Activated naive CD4-positive, alpha-beta T cell treated with anti-CD3 and anti-CD28 coated beads for 36 hours (primary cell): ENCODE measurements at regions not wholly inside any gene's neighbourhood (a gene's known extent, or its start where the extent isn't known, plus 50 kb on each side); places are given as distances from the start of the nearest gene placed in this dataset.

Experiments
- CTCF ChIA-PET: fragments of 350-600 bp; sonication (Branson Sonifier 250); formaldehyde crosslinking; loops from one replicate; lab custom pipeline; 2021; ENCODE audit warnings: antibody characterized with exemption; lab: Charles Lee
- DNase-seq: peaks from one replicate; pipeline ENCODE4 v3.0.0-alpha.2; 2020
- H3K27ac Mint-ChIP-seq: one replicate; pipeline ENCODE4 v1.8.0; 2021; ENCODE audit warnings: mild to moderate bottlenecking, mixed read lengths
- H3K27me3 Mint-ChIP-seq: one replicate; pipeline ENCODE4 v1.8.0; 2021; ENCODE audit warnings: low read depth, mixed read lengths
- H3K36me3 Mint-ChIP-seq: one replicate; pipeline ENCODE4 v1.8.0; 2021; ENCODE audit warnings: low read depth, mixed read lengths
- H3K4me1 Mint-ChIP-seq: one replicate; pipeline ENCODE4 v1.8.0; 2021; ENCODE audit warnings: low read depth, mixed read lengths
- H3K4me3 Mint-ChIP-seq: one replicate; pipeline ENCODE4 v1.8.0; 2021; ENCODE audit warnings: mild to moderate bottlenecking, moderate library complexity, mixed read lengths
- H3K9me3 Mint-ChIP-seq: one replicate; pipeline ENCODE4 v1.8.0; 2021; ENCODE audit warnings: mixed read lengths
- intact Hi-C: fragments of 100-400 bp; cut with micrococcal nuclease; formaldehyde crosslinking; loops from one replicate; pipeline ENCODE4 v1.15.1; 2023

DNA sequence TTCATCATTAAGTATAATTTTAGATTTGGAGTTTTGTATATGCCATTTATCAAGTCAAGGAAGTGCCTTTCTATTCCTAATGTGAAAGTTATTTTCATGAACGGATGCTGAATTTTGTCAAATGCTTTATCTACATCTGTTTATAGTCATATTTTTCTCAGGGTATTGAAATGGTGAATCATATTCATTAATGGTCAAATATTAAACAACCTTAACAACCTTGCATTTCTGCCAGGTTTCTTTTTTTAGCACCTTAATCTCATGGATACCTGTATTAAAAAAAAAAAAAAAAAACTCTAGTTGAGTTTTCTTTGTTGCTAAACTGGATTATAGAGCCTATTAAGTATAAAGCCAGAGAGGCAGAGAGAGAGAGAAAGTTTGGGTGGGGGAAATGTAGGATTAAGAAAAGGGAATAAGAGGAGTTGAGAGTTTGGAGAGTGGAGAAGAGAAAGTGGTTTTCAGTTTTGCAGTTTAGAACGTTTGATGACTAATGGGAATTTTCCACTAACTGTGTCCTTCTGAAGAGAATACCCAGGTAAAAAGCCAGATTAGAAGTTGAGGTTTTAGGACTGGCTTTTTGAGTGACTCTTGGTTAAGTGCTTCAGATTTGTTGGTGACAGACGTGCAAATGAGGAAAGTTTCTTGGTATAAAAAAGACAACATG is 305.0 kb downstream of the HLX start:
- H3K9me3 Mint-ChIP-seq, result no peaks in the 10 kb centered on the region
- H3K27me3 Mint-ChIP-seq, result peaks cover 5% of the 10 kb centered on the region
- intact Hi-C loops, result no loop called here
- H3K4me3 Mint-ChIP-seq, result no peak overlapping the region
- DNase-seq, result no peak
- CTCF ChIA-PET, result no interaction called here
- H3K27ac Mint-ChIP-seq, result no peak overlapping the region
- H3K4me1 Mint-ChIP-seq, result no peaks in the 10 kb centered on the region
- H3K36me3 Mint-ChIP-seq, result no peaks in the 10 kb centered on the region

DNA sequence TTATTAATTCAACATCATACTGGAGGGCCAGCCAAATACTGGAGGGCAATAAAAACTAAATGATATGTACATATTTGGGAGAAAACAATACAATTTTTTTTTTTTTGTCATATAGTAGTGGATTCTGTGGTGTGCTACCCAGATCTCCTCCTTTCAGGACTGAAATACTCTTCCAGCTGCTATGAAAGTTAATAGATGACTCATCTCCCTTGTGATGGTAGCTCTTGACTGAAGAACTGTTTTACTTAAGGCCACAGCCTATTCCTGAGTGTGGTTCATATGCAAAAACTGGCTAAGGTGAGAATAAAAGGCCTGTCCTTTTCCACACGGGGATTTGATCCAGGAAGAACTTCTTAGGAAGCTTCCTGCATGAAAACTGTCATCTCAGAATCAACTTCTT is 307.9 kb downstream of the HLX start:
- no peaks in the 10 kb centered on the region for H3K9me3 Mint-ChIP-seq
- no peaks in the 10 kb centered on the region for H3K4me1 Mint-ChIP-seq
- no peaks in the 10 kb centered on the region for H3K36me3 Mint-ChIP-seq
- H3K4me3 Mint-ChIP-seq, result no peak overlapping the region
- DNase-seq, result no peak
- CTCF ChIA-PET, result interaction anchor here (0.6 kb wide), 1 partner anchor 36 kb away, joined by 4 read pairs; no protein-coding TSS in a partner anchor
- intact Hi-C loops, result no loop called here
- H3K27ac Mint-ChIP-seq, result no peak overlapping the region
- peaks cover 5% of the 10 kb centered on the region for H3K27me3 Mint-ChIP-seq

DNA sequence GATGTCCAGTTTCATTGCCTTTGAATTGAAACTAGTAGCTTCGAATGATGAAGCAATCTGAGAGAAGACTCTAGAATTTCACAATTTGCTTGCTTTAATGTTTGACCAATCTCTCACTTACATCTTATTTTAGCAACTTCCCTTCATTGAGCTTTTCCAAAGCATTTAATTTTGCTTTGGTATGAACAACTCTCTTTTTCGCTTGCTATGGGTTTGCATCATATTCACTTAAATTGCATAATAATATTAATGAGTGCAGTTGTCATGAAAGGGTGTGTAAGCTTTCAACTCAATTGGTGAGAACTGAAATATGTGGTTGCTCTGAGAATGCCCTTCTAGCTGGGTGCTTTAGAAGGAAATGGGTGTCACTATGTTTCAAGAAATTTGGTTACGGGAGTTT is 309.2 kb downstream of the HLX start:
- Mint-ChIP-seq H3K27me3 (peaks cover 5% of the 10 kb centered on the region), H3K36me3 (no peaks in the 10 kb centered on the region), H3K4me3 (no peak overlapping the region), H3K9me3 (no peaks in the 10 kb centered on the region), H3K27ac (no peak overlapping the region), H3K4me1 (no peaks in the 10 kb centered on the region)
- DNase-seq, result no peak
- intact Hi-C loops, result no loop called here
- CTCF ChIA-PET, result interaction anchor here (1.8 kb wide), 1 partner anchor 15 kb away, joined by 8 read pairs; no protein-coding TSS in a partner anchor

DNA sequence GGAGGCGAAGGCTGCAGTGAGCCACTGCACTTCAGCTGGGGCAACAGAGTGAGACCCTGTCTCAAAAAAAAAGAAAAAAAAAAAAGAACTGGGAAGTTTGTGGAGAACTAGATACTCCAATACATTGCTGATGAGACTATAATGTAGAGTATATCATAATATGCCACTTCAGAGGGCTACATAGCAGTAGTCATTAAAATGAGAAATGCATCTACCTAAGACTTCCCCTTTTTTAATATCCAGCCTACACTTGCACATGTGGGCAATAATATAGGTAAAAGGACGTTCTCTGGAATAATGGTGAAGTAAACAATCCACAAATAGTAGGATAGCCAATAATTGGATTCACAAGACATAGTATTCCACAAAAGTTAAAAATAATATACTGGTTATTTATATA is 311.0 kb downstream of the HLX start:
- no peak overlapping the region for H3K27ac Mint-ChIP-seq
- no peaks in the 10 kb centered on the region for H3K36me3 Mint-ChIP-seq
- H3K27me3 Mint-ChIP-seq, result peaks cover 5% of the 10 kb centered on the region
- no peak for DNase-seq
- CTCF ChIA-PET, result no interaction called here
- intact Hi-C loops, result no loop called here
- H3K4me3 Mint-ChIP-seq, result no peak overlapping the region
- no peaks in the 10 kb centered on the region for H3K4me1 Mint-ChIP-seq
- H3K9me3 Mint-ChIP-seq, result no peaks in the 10 kb centered on the region

DNA sequence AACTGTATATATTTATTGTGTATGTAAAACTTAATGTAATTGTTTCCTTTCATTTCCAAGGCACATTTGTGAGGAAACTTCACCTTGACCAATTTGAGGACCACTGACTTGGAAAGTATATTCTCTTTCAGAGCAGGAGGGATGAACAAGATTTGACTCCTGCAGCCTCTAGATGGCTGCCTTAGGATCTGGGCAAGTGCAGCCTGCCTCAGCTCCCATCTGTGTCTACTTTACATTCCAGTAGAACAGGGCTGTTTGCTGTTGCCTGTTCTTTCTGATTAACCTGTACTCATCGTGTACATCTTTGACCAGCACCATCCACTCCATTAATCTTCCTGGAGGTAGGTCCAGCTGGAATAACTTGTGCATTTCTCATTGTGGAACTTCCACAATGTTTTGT is 312.8 kb downstream of the HLX start:
- Mint-ChIP-seq H3K4me1 (no peaks in the 10 kb centered on the region), H3K27me3 (peaks cover 5% of the 10 kb centered on the region), H3K36me3 (no peaks in the 10 kb centered on the region), H3K9me3 (no peaks in the 10 kb centered on the region), H3K4me3 (no peak overlapping the region), H3K27ac (no peak overlapping the region)
- DNase-seq, result no peak
- CTCF ChIA-PET, result no interaction called here
- intact Hi-C loops, result no loop called here

DNA sequence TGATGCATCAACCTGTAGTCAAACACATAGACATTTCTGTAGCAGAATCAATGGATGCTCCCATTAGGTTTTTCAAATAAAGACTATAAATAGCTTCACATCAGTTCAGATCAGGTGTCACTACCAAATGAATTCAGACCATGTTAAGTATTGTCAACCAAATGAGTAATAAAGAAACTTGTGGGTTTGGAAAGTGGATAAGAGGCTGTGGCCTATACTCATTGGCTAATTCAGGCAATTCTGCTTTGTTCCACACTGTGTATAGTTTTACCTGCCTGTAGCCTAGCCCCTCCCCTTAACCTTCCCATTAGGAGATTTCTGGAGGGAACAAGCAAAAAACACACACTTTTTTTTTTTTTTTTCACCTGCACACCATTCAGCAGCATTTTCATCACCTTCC is 321.2 kb downstream of the HLX start:
- CTCF ChIA-PET, result interaction anchor here (0.6 to 1.5 kb wide), 3 partner anchors 73 to 390 kb away, joined by 3 to 6 read pairs (median 4); no protein-coding TSS in a partner anchor
- H3K4me1 Mint-ChIP-seq, result peaks cover 2% of the 10 kb centered on the region
- H3K27ac Mint-ChIP-seq, result no peak overlapping the region
- H3K9me3 Mint-ChIP-seq, result no peaks in the 10 kb centered on the region
- intact Hi-C loops, result no loop called here
- no peaks in the 10 kb centered on the region for H3K36me3 Mint-ChIP-seq
- no peak overlapping the region for H3K4me3 Mint-ChIP-seq
- no peak for DNase-seq
- no peaks in the 10 kb centered on the region for H3K27me3 Mint-ChIP-seq

DNA sequence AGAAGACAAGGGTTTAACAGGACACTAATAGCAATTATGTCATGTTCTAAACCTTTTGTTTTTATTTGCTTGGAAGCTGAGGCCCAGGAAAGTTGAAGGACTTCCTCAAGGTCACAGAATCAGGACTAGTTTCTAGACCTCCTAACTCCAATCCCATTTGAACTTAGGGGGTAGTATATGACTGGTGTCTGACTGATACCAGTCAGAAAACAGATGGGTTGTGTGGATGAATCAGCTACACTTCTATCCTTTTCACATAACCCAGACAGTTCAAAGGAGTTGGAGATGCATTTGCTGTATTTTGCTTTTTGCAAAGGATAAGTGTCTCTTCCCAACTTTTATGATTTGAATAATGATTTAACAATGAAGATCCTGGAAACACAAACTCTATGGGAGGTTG is 322.5 kb downstream of the HLX start:
- H3K4me3 Mint-ChIP-seq, result no peak overlapping the region
- no peaks in the 10 kb centered on the region for H3K36me3 Mint-ChIP-seq
- intact Hi-C loops, result loop anchor here (2.0 kb wide), 1 partner anchor 233 kb away; no protein-coding TSS in a partner anchor
- no peaks in the 10 kb centered on the region for H3K9me3 Mint-ChIP-seq
- H3K27ac Mint-ChIP-seq, result no peak overlapping the region
- CTCF ChIA-PET, result interaction anchor here (0.9 to 3.2 kb wide), 4 partner anchors 8 to 391 kb away, joined by 4 to 16 read pairs (median 6); no protein-coding TSS in a partner anchor
- peaks cover 2% of the 10 kb centered on the region for H3K4me1 Mint-ChIP-seq
- no peak for DNase-seq
- H3K27me3 Mint-ChIP-seq, result no peaks in the 10 kb centered on the region

GRCh38 chr1:221203224-221204054 is 324.2 kb downstream of the HLX start:
- intact Hi-C loops, result loop anchor here (1.0 to 2.0 kb wide), 4 partner anchors 231 to 393 kb away; no protein-coding TSS in a partner anchor
- Mint-ChIP-seq H3K9me3 (no peaks in the 10 kb centered on the region), H3K36me3 (no peaks in the 10 kb centered on the region), H3K4me1 (peaks cover 2% of the 10 kb centered on the region), H3K4me3 (no peak overlapping the region), H3K27ac (no peak overlapping the region), H3K27me3 (peaks cover 2% of the 10 kb centered on the region)
- CTCF ChIA-PET, result interaction anchor here (0.8 to 3.2 kb wide), 12 partner anchors 12 to 393 kb away, joined by 3 to 16 read pairs (median 4); no protein-coding TSS in a partner anchor
- DNase-seq, result peak; percentile 84

GRCh38 chr1:221204055-221204833 is 325.0 kb downstream of the HLX start:
- Mint-ChIP-seq H3K4me1 (peaks cover 2% of the 10 kb centered on the region), H3K4me3 (no peak overlapping the region), H3K36me3 (no peaks in the 10 kb centered on the region), H3K27me3 (peaks cover 2% of the 10 kb centered on the region), H3K27ac (no peak overlapping the region), H3K9me3 (no peaks in the 10 kb centered on the region)
- CTCF ChIA-PET, result interaction anchor here (1.0 to 3.2 kb wide), 11 partner anchors 11 to 394 kb away, joined by 3 to 16 read pairs (median 5); no protein-coding TSS in a partner anchor
- DNase-seq, result no peak
- intact Hi-C loops, result no loop called here

DNA sequence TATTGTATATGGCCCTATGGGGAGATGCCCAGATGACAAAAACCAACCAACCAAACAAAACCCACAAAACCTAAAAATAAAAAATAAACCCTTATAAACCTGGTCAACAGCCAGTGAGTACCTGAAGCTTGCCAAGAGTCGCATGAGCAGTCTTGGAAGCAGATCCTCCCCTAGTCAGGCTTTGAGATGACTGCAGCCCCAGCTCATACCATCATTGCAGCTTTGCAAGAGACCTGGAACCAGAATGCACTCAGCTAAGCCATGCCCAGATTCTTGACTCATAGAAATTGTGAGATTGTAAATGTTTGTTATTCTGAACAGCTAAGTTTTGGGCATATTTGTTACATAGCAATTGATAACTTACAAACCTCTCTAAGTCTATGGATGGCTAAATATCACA is 326.8 kb downstream of the HLX start:
- H3K9me3 Mint-ChIP-seq, result no peaks in the 10 kb centered on the region
- no peak overlapping the region for H3K27ac Mint-ChIP-seq
- DNase-seq, result no peak
- peaks cover 5% of the 10 kb centered on the region for H3K27me3 Mint-ChIP-seq
- no peaks in the 10 kb centered on the region for H3K36me3 Mint-ChIP-seq
- CTCF ChIA-PET, result interaction anchor here (1.1 to 1.5 kb wide), 2 partner anchors 78 to 230 kb away, joined by 3 read pairs; no protein-coding TSS in a partner anchor
- peaks cover 2% of the 10 kb centered on the region for H3K4me1 Mint-ChIP-seq
- intact Hi-C loops, result no loop called here
- H3K4me3 Mint-ChIP-seq, result no peak overlapping the region

DNA sequence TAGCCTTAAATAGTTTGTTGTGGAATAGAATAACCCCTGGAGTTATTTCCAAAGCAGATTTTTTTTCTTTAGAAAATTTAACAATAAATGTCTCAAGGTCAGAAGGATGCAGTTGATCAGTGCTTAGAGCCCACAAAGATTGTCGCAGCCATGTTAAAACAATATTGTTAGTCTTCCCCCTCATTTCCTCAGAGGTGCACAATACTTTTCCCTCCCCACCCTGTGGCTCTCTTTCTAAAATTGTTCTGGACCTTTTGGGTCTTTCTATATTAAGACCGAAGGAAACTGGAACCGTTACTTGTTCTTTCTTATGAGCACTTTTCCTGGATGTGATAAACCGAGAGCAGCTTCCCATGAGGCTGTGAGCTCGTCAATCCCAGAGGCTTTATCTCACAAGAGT is 333.7 kb downstream of the HLX start:
- Mint-ChIP-seq H3K4me1 (no peaks in the 10 kb centered on the region), H3K27ac (no peak overlapping the region)

DNA sequence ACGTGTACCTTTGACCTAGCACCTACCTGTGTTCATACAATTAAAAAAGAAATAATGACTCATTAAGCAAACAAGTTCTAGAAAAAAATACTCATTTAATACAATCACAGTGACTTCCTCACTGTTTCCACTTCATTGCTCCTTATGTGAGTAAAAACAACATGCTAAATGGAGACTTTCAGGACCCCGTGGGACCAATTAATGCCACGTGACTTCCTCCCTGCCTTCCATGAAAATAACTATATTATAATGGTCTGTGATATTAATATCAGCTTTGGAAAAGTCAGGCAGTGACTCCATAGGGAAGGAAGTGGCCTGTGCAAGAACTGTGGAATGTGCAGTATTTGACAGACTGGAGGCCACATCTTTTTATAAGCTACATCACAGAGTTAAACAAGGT is 337.8 kb downstream of the HLX start:
- intact Hi-C loops, result no loop called here
- H3K9me3 Mint-ChIP-seq, result no peaks in the 10 kb centered on the region

More for the DNA sequence above, 333.7 kb downstream of the HLX start:
- Mint-ChIP-seq H3K4me3 (no peak overlapping the region), H3K36me3 (no peaks in the 10 kb centered on the region), H3K27me3 (peaks cover 7% of the 10 kb centered on the region), H3K9me3 (no peaks in the 10 kb centered on the region)
- CTCF ChIA-PET, result no interaction called here
- DNase-seq, result no peak
- intact Hi-C loops, result no loop called here

More for the DNA sequence above, 337.8 kb downstream of the HLX start:
- Mint-ChIP-seq H3K27ac (no peak overlapping the region), H3K27me3 (peaks cover 2% of the 10 kb centered on the region), H3K4me1 (no peaks in the 10 kb centered on the region), H3K36me3 (no peaks in the 10 kb centered on the region), H3K4me3 (no peak overlapping the region)
- CTCF ChIA-PET, result no interaction called here
- DNase-seq, result no peak
